ENCODE measurements at regions not wholly inside any gene's neighbourhood (a gene's known extent, or its start where the extent isn't known, plus 50 kb on each side); places are given as distances from the start of the nearest gene placed in this dataset.

- H3K4me3 ChIP-seq (ENCODE audit: low read depth, low read length), result no peak overlapping the region
- no peak for TF ChIP-seq POLR2A (IDR thresholded peaks at IDR 0.05; ENCODE audit: extremely low read depth, insufficient read length)
- no peak for TF ChIP-seq CTCF (IDR thresholded peaks at IDR 0.05; ENCODE audit: low read depth, low read length)
- TF ChIP-seq, protein P1, sequence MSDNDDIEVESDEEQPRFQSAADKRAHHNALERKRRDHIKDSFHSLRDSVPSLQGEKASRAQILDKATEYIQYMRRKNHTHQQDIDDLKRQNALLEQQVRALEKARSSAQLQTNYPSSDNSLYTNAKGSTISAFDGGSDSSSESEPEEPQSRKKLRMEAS (IDR thresholded peaks at IDR 0.05; ENCODE audit: low read depth, low read length), result no peak
- no peak for TF ChIP-seq MYC (IDR thresholded peaks at IDR 0.05; ENCODE audit: low read depth, low read length)
- no peak for DNase-seq (ENCODE audit: low read depth)
These were observed 472.8 kb downstream of the FGF9 start for GRCh38 chr13:22143671-22144070.

GRCh38 chr13:22144806-22145205 lies 473.9 kb downstream of the FGF9 start:
- DNase-seq (ENCODE audit: low read depth), result no peak
- TF ChIP-seq, protein P1 (IDR thresholded peaks at IDR 0.05; ENCODE audit: low read depth, low read length), result no peak
- TF ChIP-seq MYC (IDR thresholded peaks at IDR 0.05; ENCODE audit: low read depth, low read length) (no peak), CTCF (IDR thresholded peaks at IDR 0.05; ENCODE audit: low read depth, low read length) (no peak), POLR2A (IDR thresholded peaks at IDR 0.05; ENCODE audit: extremely low read depth, insufficient read length) (no peak)
- H3K4me3 ChIP-seq (ENCODE audit: low read depth, low read length), result no peak overlapping the region

DNA sequence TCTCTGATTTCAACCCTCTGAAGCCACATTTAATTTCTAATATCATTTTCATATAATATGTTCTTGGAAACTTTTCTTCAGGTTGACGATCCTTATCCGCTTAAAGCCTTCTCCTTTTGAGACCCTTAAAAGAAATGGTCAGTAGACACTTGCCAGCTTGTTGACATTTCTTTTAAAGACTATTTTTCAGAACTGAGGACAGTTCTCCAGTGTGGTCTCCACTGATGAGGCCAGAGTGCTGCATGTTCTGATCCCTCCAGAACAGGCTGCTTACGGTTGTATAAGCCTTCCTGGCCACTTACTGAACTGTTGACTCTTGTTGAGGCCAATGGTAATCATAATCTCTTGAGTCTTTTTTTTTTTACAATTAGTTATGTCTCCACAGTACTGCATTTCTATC lies 477.3 kb downstream of the FGF9 start:
- DNase-seq (ENCODE audit: low read depth), result no peak
- no peak overlapping the region for H3K4me3 ChIP-seq (ENCODE audit: low read depth, low read length)
- TF ChIP-seq POLR2A (IDR thresholded peaks at IDR 0.05; ENCODE audit: extremely low read depth, insufficient read length) (no peak), CTCF (IDR thresholded peaks at IDR 0.05; ENCODE audit: low read depth, low read length) (no peak), MYC (IDR thresholded peaks at IDR 0.05; ENCODE audit: low read depth, low read length) (no peak)
- TF ChIP-seq, protein P1 (IDR thresholded peaks at IDR 0.05; ENCODE audit: low read depth, low read length), result no peak

GRCh38 chr13:22152751-22153150 lies 481.9 kb downstream of the FGF9 start:
- TF ChIP-seq, protein P1 (IDR thresholded peaks at IDR 0.05; ENCODE audit: low read depth, low read length), result no peak
- TF ChIP-seq POLR2A (IDR thresholded peaks at IDR 0.05; ENCODE audit: extremely low read depth, insufficient read length), result no peak
- no peak for TF ChIP-seq MYC (IDR thresholded peaks at IDR 0.05; ENCODE audit: low read depth, low read length)
- TF ChIP-seq CTCF (IDR thresholded peaks at IDR 0.05; ENCODE audit: low read depth, low read length), result no peak
- DNase-seq (ENCODE audit: low read depth), result no peak
- H3K4me3 ChIP-seq (ENCODE audit: low read depth, low read length), result no peak overlapping the region

- no peak overlapping the region for H3K4me3 ChIP-seq (ENCODE audit: low read depth, low read length)
- TF ChIP-seq, protein P1 (IDR thresholded peaks at IDR 0.05; ENCODE audit: low read depth, low read length), result no peak
- no peak for TF ChIP-seq POLR2A (IDR thresholded peaks at IDR 0.05; ENCODE audit: extremely low read depth, insufficient read length)
- DNase-seq (ENCODE audit: low read depth), result no peak
These were observed 483.2 kb downstream of the FGF9 start for GRCh38 chr13:22154041-22154440.

- peak; percentile 2 for DNase-seq (ENCODE audit: low read depth)
- no peak for TF ChIP-seq MYC (IDR thresholded peaks at IDR 0.05; ENCODE audit: low read depth, low read length)
- TF ChIP-seq, protein P1 (IDR thresholded peaks at IDR 0.05; ENCODE audit: low read depth, low read length), result no peak
- no peak for TF ChIP-seq POLR2A (IDR thresholded peaks at IDR 0.05; ENCODE audit: extremely low read depth, insufficient read length)
- no peak for TF ChIP-seq CTCF (IDR thresholded peaks at IDR 0.05; ENCODE audit: low read depth, low read length)
- no peak overlapping the region for H3K4me3 ChIP-seq (ENCODE audit: low read depth, low read length)
These were observed 491.0 kb downstream of the FGF9 start for GRCh38 chr13:22161871-22162270.
